AG09309 (cell line): ENCODE measurements at regions not wholly inside any gene's neighbourhood (a gene's known extent, or its start where the extent isn't known, plus 50 kb on each side); places are given as distances from the start of the nearest gene placed in this dataset.

Source experiments
- DNase-seq: peaks from one replicate; pipeline ENCODE4 v3.0.0-alpha.2; 2010; ENCODE audit warnings: low read depth
- H3K4me3 ChIP-seq: 2 replicates; pipeline ENCODE4 v1.5.1; 2011; ENCODE audit warnings: mild to moderate bottlenecking, low read depth, low read length, moderate library complexity; ENCODE audit not compliant: control insufficient read depth
- TF ChIP-seq, protein P1 (sequence below): IDR thresholded peaks from 2 replicates; pipeline ENCODE4 v1.5.1; 2011; ENCODE audit warnings: mild to moderate bottlenecking, low read depth, low read length, inconsistent platforms; ENCODE audit not compliant: insufficient read depth, control insufficient read depth; ENCODE audit errors: missing control alignments

DNA sequence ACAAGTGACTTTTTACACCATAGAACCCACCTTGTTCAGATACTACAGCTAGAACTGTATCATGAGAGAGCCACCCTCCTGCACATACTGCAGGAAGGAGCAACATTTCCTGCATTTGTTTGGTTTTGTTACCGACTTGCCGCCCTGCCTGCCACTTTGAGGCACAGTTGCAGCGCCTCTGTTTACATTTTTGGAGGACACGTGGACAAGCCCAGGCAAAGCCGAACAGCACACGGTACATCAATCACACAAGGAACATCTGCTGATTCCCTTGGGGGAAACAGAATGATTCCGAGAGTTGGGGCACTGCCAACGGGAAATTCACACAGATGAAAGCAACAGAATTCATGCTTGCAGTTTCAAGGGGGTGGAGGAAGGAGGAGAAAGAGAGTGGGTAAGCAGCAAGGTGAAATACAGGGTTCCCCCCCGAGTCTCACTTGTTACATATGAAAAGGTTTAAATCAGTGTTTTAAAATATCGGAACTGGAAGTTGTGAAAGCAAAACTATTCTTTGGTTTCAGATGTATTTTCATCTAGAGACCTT is 110.7 kb downstream of the BTG1 start:
- DNase-seq: peak; percentile 14
- H3K4me3 ChIP-seq: peak overlapping the region; percentile 27
- TF ChIP-seq, protein P1, sequence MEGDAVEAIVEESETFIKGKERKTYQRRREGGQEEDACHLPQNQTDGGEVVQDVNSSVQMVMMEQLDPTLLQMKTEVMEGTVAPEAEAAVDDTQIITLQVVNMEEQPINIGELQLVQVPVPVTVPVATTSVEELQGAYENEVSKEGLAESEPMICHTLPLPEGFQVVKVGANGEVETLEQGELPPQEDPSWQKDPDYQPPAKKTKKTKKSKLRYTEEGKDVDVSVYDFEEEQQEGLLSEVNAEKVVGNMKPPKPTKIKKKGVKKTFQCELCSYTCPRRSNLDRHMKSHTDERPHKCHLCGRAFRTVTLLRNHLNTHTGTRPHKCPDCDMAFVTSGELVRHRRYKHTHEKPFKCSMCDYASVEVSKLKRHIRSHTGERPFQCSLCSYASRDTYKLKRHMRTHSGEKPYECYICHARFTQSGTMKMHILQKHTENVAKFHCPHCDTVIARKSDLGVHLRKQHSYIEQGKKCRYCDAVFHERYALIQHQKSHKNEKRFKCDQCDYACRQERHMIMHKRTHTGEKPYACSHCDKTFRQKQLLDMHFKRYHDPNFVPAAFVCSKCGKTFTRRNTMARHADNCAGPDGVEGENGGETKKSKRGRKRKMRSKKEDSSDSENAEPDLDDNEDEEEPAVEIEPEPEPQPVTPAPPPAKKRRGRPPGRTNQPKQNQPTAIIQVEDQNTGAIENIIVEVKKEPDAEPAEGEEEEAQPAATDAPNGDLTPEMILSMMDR: no peak

GRCh38 chr12:92034083-92034482 is 111.6 kb downstream of the BTG1 start:
- no peak overlapping the region for H3K4me3 ChIP-seq
- no peak for DNase-seq
- TF ChIP-seq, protein P1: no peak

DNA sequence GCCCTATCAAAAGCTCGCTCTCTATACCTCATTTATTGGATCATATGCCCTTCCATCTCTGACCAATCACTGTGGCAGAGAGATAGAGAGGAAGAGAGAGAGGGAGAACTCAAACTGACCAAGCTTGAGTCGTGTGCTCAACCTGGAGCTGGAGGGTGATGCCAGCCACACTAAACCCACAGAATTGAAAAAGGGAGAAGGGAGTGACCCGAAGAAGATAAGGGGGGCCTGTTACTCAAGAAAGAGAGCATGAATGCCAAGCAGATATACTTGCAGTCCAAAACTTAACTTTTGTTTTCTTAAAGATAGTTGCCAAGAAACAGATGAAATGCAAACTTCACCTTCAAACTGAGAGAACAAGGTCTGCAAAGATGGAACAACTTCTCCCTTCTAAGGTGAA is 112.7 kb downstream of the BTG1 start:
- DNase-seq: no peak
- TF ChIP-seq, protein P1: no peak
- H3K4me3 ChIP-seq: no peak overlapping the region

DNA sequence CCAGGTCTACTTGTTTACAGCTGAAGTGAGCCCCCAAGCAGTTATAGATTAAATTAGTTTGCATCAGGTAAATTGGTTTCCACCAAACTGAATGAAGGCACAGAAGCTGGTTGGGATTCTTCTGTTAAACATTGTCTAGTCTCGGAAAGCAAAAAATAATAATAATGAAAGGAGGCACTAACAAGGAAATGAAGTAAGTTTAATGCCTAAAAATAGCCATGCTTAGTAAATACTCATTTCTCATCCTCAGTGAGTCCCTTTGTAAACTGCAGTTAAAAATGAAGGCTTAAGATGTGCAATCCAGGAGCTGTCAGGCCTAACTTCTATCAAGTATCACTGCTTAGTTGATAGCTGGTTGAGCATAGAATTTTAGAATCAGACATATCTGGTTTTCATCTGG is 113.5 kb downstream of the BTG1 start:
- H3K4me3 ChIP-seq: no peak overlapping the region
- DNase-seq: no peak
- TF ChIP-seq, protein P1: no peak

DNA sequence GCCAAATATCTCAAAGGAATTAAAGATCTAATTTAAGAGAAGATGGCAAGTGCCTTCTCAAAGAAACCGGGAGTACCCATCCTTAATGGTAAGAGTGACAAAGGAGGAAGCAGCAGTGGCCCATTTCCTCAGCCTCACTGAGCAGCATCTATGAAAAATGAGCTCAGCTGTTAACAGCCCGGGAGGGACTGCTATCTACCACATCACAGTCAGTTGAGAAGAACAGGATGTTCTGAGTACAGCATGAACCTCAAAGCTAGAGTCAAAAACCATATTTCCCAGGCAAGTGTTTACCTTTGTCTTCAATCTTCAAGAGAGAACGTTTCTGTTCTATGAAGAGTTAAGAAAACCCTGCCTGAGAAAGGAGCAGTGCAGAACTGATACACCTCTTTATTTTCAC is 115.0 kb downstream of the BTG1 start:
- DNase-seq: no peak
- TF ChIP-seq, protein P1: no peak

DNA sequence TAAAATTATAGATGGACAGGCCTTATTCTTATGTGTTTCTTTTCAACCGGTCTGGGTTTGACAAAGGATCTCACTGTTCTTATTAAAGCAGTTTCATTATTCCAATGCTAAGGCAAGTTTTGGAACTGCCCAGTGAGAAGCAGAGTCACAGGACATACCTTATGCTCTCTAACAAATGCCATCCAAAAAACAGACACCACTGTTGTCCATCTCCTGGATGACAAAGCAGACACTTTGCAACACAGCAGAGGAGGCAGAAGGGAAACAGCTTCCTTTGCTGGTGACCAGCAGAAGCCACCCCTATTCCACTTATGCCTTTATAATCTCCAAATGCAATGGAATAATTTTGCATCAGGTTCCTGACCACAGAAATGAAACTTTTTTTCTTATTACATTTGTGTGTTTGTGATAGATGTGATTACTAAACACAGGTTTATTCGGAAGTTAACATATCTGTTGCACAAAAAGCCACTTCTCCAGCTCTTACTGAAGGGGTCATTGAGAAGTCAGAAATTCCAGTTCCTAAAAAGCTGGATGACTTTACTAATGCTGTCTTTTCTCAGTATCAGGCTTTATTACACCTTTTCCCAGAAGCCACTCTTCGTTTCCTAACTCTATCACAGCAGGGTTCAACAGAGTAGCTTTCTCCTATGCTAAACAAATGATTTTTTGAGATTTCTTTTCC is 115.6 kb downstream of the BTG1 start:
- no peak overlapping the region for H3K4me3 ChIP-seq
- TF ChIP-seq, protein P1: no peak
- DNase-seq: no peak

More for the DNA sequence above, 115.0 kb downstream of the BTG1 start:
- H3K4me3 ChIP-seq: no peak overlapping the region
